Stimulated activated CD8-positive, alpha-beta memory T cell treated with anti-CD3 and anti-CD28 coated beads, Interleukin-15, amount 100 ng/mL, for 4 hours (primary cell): ENCODE measurements at regions not wholly inside any gene's neighbourhood (a gene's known extent, or its start where the extent isn't known, plus 50 kb on each side); places are given as distances from the start of the nearest gene placed in this dataset.
"Not testable (repeated sequence)": the region's sequence is repeated elsewhere in the genome, so short reads cannot be mapped to it uniquely, and the experiment has no call there.

Experiments
- DNase-seq, 2 donors: peaks; one replicate each; pipeline ENCODE4 v3.0.0-alpha.2; 2020; ENCODE audit warnings: low read depth in 2 of 2

- DNase-seq = no peak
Measured at GRCh38 chr20:19834783-19835182, 76.7 kb downstream of the RIN2 start.

GRCh38 chr20:19835533-19836222 lies 77.6 kb downstream of the RIN2 start:
- DNase-seq = no peak

GRCh38 chr20:19838468-19838867 lies 80.4 kb downstream of the RIN2 start:
- no peak for DNase-seq

GRCh38 chr20:19839053-19839452 lies 81.0 kb downstream of the RIN2 start:
- DNase-seq = no peak

GRCh38 chr20:19840111-19840710 lies 82.2 kb downstream of the RIN2 start:
- no peak for DNase-seq

- no peak for DNase-seq
Measured at GRCh38 chr20:19841740-19842139, 83.7 kb downstream of the RIN2 start.

- not testable (repeated sequence) for DNase-seq
Measured at GRCh38 chr20:19844850-19845249, 86.8 kb downstream of the RIN2 start.

GRCh38 chr20:19847383-19847782 lies 89.3 kb downstream of the RIN2 start:
- no peak for DNase-seq

- no peak for DNase-seq
Measured at GRCh38 chr20:19849341-19850197, 91.5 kb downstream of the RIN2 start.

GRCh38 chr20:19850198-19850533 lies 92.1 kb downstream of the RIN2 start:
- no peak for DNase-seq

- DNase-seq = no peak
Measured at GRCh38 chr20:19851861-19852260, 93.8 kb downstream of the RIN2 start.

- DNase-seq = no peak
Measured at GRCh38 chr20:19855416-19855815, 97.4 kb downstream of the RIN2 start.

GRCh38 chr20:19858466-19859371 lies 100.7 kb downstream of the RIN2 start:
- no peak for DNase-seq

GRCh38 chr20:19859444-19859843 lies 101.4 kb downstream of the RIN2 start:
- DNase-seq = no peak

- no peak for DNase-seq
Measured at GRCh38 chr20:19860737-19861136, 102.7 kb downstream of the RIN2 start.

GRCh38 chr20:19861147-19861759 lies 103.2 kb downstream of the RIN2 start:
- DNase-seq = no peak

- no peak for DNase-seq
Measured at GRCh38 chr20:19864130-19864529, 106.1 kb downstream of the RIN2 start.

GRCh38 chr20:19866070-19866469 lies 108.0 kb downstream of the RIN2 start:
- DNase-seq = no peak

GRCh38 chr20:19867074-19867473 lies 109.0 kb downstream of the RIN2 start:
- DNase-seq = no peak

- DNase-seq = no peak
Measured at GRCh38 chr20:19867940-19868371, 109.9 kb downstream of the RIN2 start.

GRCh38 chr20:19868441-19868840 lies 110.4 kb downstream of the RIN2 start:
- DNase-seq = no peak
